Activated naive CD4-positive, alpha-beta T cell treated with anti-CD3 and anti-CD28 coated beads, Interleukin-2, amount 10 ng/mL, durations not matched to agents 7 days and 5 days (primary cell): ENCODE measurements at regions not wholly inside any gene's neighbourhood (a gene's known extent, or its start where the extent isn't known, plus 50 kb on each side); places are given as distances from the start of the nearest gene placed in this dataset.
"Not testable (repeated sequence)": the region's sequence is repeated elsewhere in the genome, so short reads cannot be mapped to it uniquely, and the experiment has no call there.

Experiments used
- CTCF ChIA-PET: fragments of 350-600 bp; sonication (Branson Sonifier 250); formaldehyde crosslinking; loops from one replicate; lab custom pipeline; 2021; ENCODE audit warnings: antibody characterized with exemption; lab: Charles Lee
- DNase-seq: peaks from one replicate; pipeline ENCODE4 v3.0.0-alpha.2; 2020
- H3K27ac Mint-ChIP-seq: one replicate; pipeline ENCODE4 v1.8.0; 2021; ENCODE audit warnings: mild to moderate bottlenecking, moderate library complexity, mixed read lengths
- H3K27me3 Mint-ChIP-seq: one replicate; pipeline ENCODE4 v1.8.0; 2021; ENCODE audit warnings: mild to moderate bottlenecking, mixed read lengths
- H3K36me3 Mint-ChIP-seq: one replicate; pipeline ENCODE4 v1.8.0; 2021; ENCODE audit warnings: mixed read lengths
- H3K4me1 Mint-ChIP-seq: one replicate; pipeline ENCODE4 v1.8.0; 2021; ENCODE audit warnings: mixed read lengths
- H3K4me3 Mint-ChIP-seq: one replicate; pipeline ENCODE4 v1.8.0; 2021; ENCODE audit warnings: mild to moderate bottlenecking, moderate library complexity, mixed read lengths
- H3K9me3 Mint-ChIP-seq: one replicate; pipeline ENCODE4 v1.8.0; 2021; ENCODE audit warnings: mixed read lengths

- Mint-ChIP-seq H3K4me3 (no peak overlapping the region), H3K36me3 (no peaks in the 10 kb centered on the region), H3K27ac (no peak overlapping the region), H3K4me1 (no peaks in the 10 kb centered on the region), H3K9me3 (no peaks in the 10 kb centered on the region), H3K27me3 (no peaks in the 10 kb centered on the region)
- DNase-seq = no peak
- CTCF ChIA-PET = interaction anchor here (0.9 kb wide), 1 partner anchor 19 kb away, joined by 3 read pairs; no protein-coding TSS in a partner anchor
Measured at GRCh38 chr7:14092331-14092730, 102.9 kb upstream of the ETV1 start.

- DNase-seq = no peak
- H3K9me3 Mint-ChIP-seq = peaks cover 7% of the 10 kb centered on the region
- H3K27me3 Mint-ChIP-seq = no peaks in the 10 kb centered on the region
- H3K4me3 Mint-ChIP-seq = no peak overlapping the region
- no peaks in the 10 kb centered on the region for H3K4me1 Mint-ChIP-seq
- H3K36me3 Mint-ChIP-seq = no peaks in the 10 kb centered on the region
- CTCF ChIA-PET = no interaction called here
- H3K27ac Mint-ChIP-seq = no peak overlapping the region
Measured at GRCh38 chr7:14085901-14086300, 96.4 kb upstream of the ETV1 start.

GRCh38 chr7:14083761-14084160, 94.3 kb upstream of the ETV1 start:
- Mint-ChIP-seq H3K9me3 (peaks cover 9% of the 10 kb centered on the region), H3K4me1 (no peaks in the 10 kb centered on the region), H3K27me3 (no peaks in the 10 kb centered on the region), H3K4me3 (no peak overlapping the region), H3K36me3 (no peaks in the 10 kb centered on the region), H3K27ac (no peak overlapping the region)
- CTCF ChIA-PET = no interaction called here
- DNase-seq = no peak

GRCh38 chr7:14073988-14074387, 84.5 kb upstream of the ETV1 start:
- Mint-ChIP-seq H3K9me3 (no peaks in the 10 kb centered on the region), H3K4me3 (no peak overlapping the region), H3K27ac (no peak overlapping the region), H3K27me3 (no peaks in the 10 kb centered on the region), H3K36me3 (no peaks in the 10 kb centered on the region), H3K4me1 (no peaks in the 10 kb centered on the region)
- no peak for DNase-seq
- CTCF ChIA-PET = no interaction called here

- no peaks in the 10 kb centered on the region for H3K9me3 Mint-ChIP-seq
- H3K36me3 Mint-ChIP-seq = no peaks in the 10 kb centered on the region
- H3K4me3 Mint-ChIP-seq = no peak overlapping the region
- H3K4me1 Mint-ChIP-seq = no peaks in the 10 kb centered on the region
- H3K27ac Mint-ChIP-seq = no peak overlapping the region
- no peak for DNase-seq
- CTCF ChIA-PET = interaction anchor here (0.5 kb wide), 1 partner anchor 18 kb away, joined by 3 read pairs; no protein-coding TSS in a partner anchor
- no peaks in the 10 kb centered on the region for H3K27me3 Mint-ChIP-seq
Measured at GRCh38 chr7:14073543-14073942, 84.1 kb upstream of the ETV1 start.

- no peaks in the 10 kb centered on the region for H3K27me3 Mint-ChIP-seq
- H3K9me3 Mint-ChIP-seq = peaks cover 3% of the 10 kb centered on the region
- no peak for DNase-seq
- CTCF ChIA-PET = no interaction called here
- no peak overlapping the region for H3K27ac Mint-ChIP-seq
- H3K4me1 Mint-ChIP-seq = no peaks in the 10 kb centered on the region
- H3K4me3 Mint-ChIP-seq = no peak overlapping the region
- no peaks in the 10 kb centered on the region for H3K36me3 Mint-ChIP-seq
Measured at GRCh38 chr7:14071045-14071444, 81.6 kb upstream of the ETV1 start.

- DNase-seq = no peak
- Mint-ChIP-seq H3K36me3 (no peaks in the 10 kb centered on the region), H3K4me1 (no peaks in the 10 kb centered on the region), H3K4me3 (no peak overlapping the region), H3K9me3 (peaks cover 3% of the 10 kb centered on the region), H3K27ac (no peak overlapping the region), H3K27me3 (no peaks in the 10 kb centered on the region)
- CTCF ChIA-PET = no interaction called here
Measured at GRCh38 chr7:14069961-14070360, 80.5 kb upstream of the ETV1 start.

GRCh38 chr7:14066783-14067182, 77.3 kb upstream of the ETV1 start:
- H3K9me3 Mint-ChIP-seq, H3K36me3 Mint-ChIP-seq, H3K27ac Mint-ChIP-seq, H3K27me3 Mint-ChIP-seq, DNase-seq, H3K4me3 Mint-ChIP-seq, H3K4me1 Mint-ChIP-seq: not testable (repeated sequence)
- CTCF ChIA-PET = interaction anchor here (0.7 kb wide), 1 partner anchor 48 kb away, joined by 4 read pairs; no protein-coding TSS in a partner anchor

GRCh38 chr7:14065286-14065685, 75.8 kb upstream of the ETV1 start:
- CTCF ChIA-PET = no interaction called here

GRCh38 chr7:14055813-14056212, 66.3 kb upstream of the ETV1 start:
- Mint-ChIP-seq H3K4me1 (no peaks in the 10 kb centered on the region), H3K27me3 (no peaks in the 10 kb centered on the region), H3K4me3 (no peak overlapping the region), H3K27ac (no peak overlapping the region), H3K9me3 (peaks cover 2% of the 10 kb centered on the region), H3K36me3 (no peaks in the 10 kb centered on the region)
- no peak for DNase-seq
- CTCF ChIA-PET = no interaction called here

More at GRCh38 chr7:14065286-14065685, 75.8 kb upstream of the ETV1 start:
- no peak for DNase-seq
- H3K27ac Mint-ChIP-seq = no peak overlapping the region
- peaks cover 8% of the 10 kb centered on the region for H3K9me3 Mint-ChIP-seq
- H3K4me1 Mint-ChIP-seq = no peaks in the 10 kb centered on the region
- no peak overlapping the region for H3K4me3 Mint-ChIP-seq
- no peaks in the 10 kb centered on the region for H3K36me3 Mint-ChIP-seq
- H3K27me3 Mint-ChIP-seq = no peaks in the 10 kb centered on the region

GRCh38 chr7:14054125-14054524, 64.7 kb upstream of the ETV1 start:
- Mint-ChIP-seq H3K9me3 (peaks cover 2% of the 10 kb centered on the region), H3K4me3 (no peak overlapping the region), H3K36me3 (no peaks in the 10 kb centered on the region), H3K27me3 (no peaks in the 10 kb centered on the region), H3K27ac (no peak overlapping the region), H3K4me1 (no peaks in the 10 kb centered on the region)
- CTCF ChIA-PET = no interaction called here
- DNase-seq = no peak

GRCh38 chr7:14048889-14049288, 59.4 kb upstream of the ETV1 start:
- H3K9me3 Mint-ChIP-seq = peaks cover 2% of the 10 kb centered on the region
- no peaks in the 10 kb centered on the region for H3K36me3 Mint-ChIP-seq
- CTCF ChIA-PET = no interaction called here
- H3K27me3 Mint-ChIP-seq = no peaks in the 10 kb centered on the region
- DNase-seq = no peak
- no peak overlapping the region for H3K27ac Mint-ChIP-seq
- no peak overlapping the region for H3K4me3 Mint-ChIP-seq
- no peaks in the 10 kb centered on the region for H3K4me1 Mint-ChIP-seq

GRCh38 chr7:14047709-14048399, 58.4 kb upstream of the ETV1 start:
- no peaks in the 10 kb centered on the region for H3K36me3 Mint-ChIP-seq
- no peak overlapping the region for H3K27ac Mint-ChIP-seq
- H3K4me3 Mint-ChIP-seq = no peak overlapping the region
- no peak for DNase-seq
- no peaks in the 10 kb centered on the region for H3K9me3 Mint-ChIP-seq
- CTCF ChIA-PET = no interaction called here
- no peaks in the 10 kb centered on the region for H3K27me3 Mint-ChIP-seq
- no peaks in the 10 kb centered on the region for H3K4me1 Mint-ChIP-seq

- no peaks in the 10 kb centered on the region for H3K4me1 Mint-ChIP-seq
- no peaks in the 10 kb centered on the region for H3K9me3 Mint-ChIP-seq
- no peak overlapping the region for H3K27ac Mint-ChIP-seq
- no peaks in the 10 kb centered on the region for H3K36me3 Mint-ChIP-seq
- no peaks in the 10 kb centered on the region for H3K27me3 Mint-ChIP-seq
- no peak overlapping the region for H3K4me3 Mint-ChIP-seq
- CTCF ChIA-PET = no interaction called here
- DNase-seq = no peak
Measured at GRCh38 chr7:14045651-14046050, 56.2 kb upstream of the ETV1 start.

GRCh38 chr7:14040528-14040927, 51.1 kb upstream of the ETV1 start:
- Mint-ChIP-seq H3K27me3 (no peaks in the 10 kb centered on the region), H3K27ac (no peak overlapping the region), H3K9me3 (peaks cover 1% of the 10 kb centered on the region), H3K4me1 (no peaks in the 10 kb centered on the region), H3K4me3 (no peak overlapping the region), H3K36me3 (no peaks in the 10 kb centered on the region)
- CTCF ChIA-PET = no interaction called here
- DNase-seq = no peak
